SK-N-MC (cell line): ENCODE measurements at regions not wholly inside any gene's neighbourhood (a gene's known extent, or its start where the extent isn't known, plus 50 kb on each side); places are given as distances from the start of the nearest gene placed in this dataset.

Source experiments
- EZH2 ChIP-seq: fragments of 200-600 bp; sonication (generic); IDR thresholded peaks from one replicate; pipeline ENCODE4 v1.6.1; 2017; ENCODE audit warnings: antibody characterized with exemption
- FOXP2 ChIP-seq: optimal IDR thresholded peaks from 2 replicates; pipeline ENCODE3; 2011; ENCODE audit warnings: mild to moderate bottlenecking, moderate library complexity; ENCODE audit not compliant: insufficient read depth; ENCODE audit errors: extremely low read length, control extremely low read depth
- POLR2AphosphoS5 ChIP-seq: IDR thresholded peaks from 2 replicates; pipeline ENCODE4 v1.6.1; 2012; ENCODE audit warnings: mild to moderate bottlenecking, low read depth, low read length, borderline replicate concordance

DNA sequence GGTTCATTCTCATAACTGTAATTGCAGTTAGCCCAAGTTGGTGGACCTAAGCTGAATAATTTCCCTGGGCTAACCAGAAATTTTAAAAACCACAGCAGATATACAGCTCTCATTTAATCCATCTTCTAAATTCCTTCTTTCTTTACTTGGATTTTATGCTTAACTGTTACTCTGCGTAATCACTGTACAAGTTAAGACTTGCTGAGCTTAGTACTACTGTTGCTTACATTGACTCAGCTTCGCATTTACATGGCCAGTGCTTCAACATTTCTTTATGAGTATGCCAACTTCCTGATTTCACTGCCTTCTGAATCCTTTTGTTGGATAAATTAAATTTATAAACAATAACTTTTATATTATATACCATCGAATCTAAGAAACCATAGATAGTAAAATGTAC, 147.4 kb downstream of the SLC38A4 start:
- TF ChIP-seq EZH2: no peak
- no peak for TF ChIP-seq POLR2AphosphoS5
- TF ChIP-seq FOXP2: no peak
